Tibial nerve (tissue), 3 donors: ENCODE measurements at regions not wholly inside any gene's neighbourhood (a gene's known extent, or its start where the extent isn't known, plus 50 kb on each side); places are given as distances from the start of the nearest gene placed in this dataset.
"Not testable (repeated sequence)": the region's sequence is repeated elsewhere in the genome, so short reads cannot be mapped to it uniquely, and the experiment has no call there.

Source experiments
- CTCF ChIP-seq, 5 experiments: fragments of 200-600 bp in 3 of 5; fragments of 450-650 bp in 2 of 5; sonication (generic) in 3 of 5; IDR thresholded peaks; one replicate each; pipeline ENCODE4 v1.5.1; 2016 to 2019; ENCODE audit warnings: antibody characterized with exemption in 5 of 5, mild to moderate bottlenecking in 3 of 5, moderate library complexity in 2 of 5
- POLR2A ChIP-seq, 2 donors: fragments of 450-650 bp; IDR thresholded peaks; one replicate each; pipeline ENCODE4 v1.6.1; 2017; ENCODE audit warnings: antibody characterized with exemption in 2 of 2, mild to moderate bottlenecking in 2 of 2, moderate library complexity in 2 of 2

GRCh38 chr3:75901446-75901845 lies 116.1 kb upstream of the ZNF717 start:
- TF ChIP-seq CTCF, POLR2A (IDR thresholded peaks at IDR 0.05): not testable (repeated sequence)
